GM20431 (cell line): ENCODE measurements at regions not wholly inside any gene's neighbourhood (a gene's known extent, or its start where the extent isn't known, plus 50 kb on each side); places are given as distances from the start of the nearest gene placed in this dataset.

ENCODE experiments used
- in situ Hi-C: fragments of 300-500 bp; cut with MseI, MboI; formaldehyde crosslinking; loops from one replicate; pipeline ENCODE4 v1.15.0; 2020; ENCODE audit warnings: low sequenced_read_pairs; ENCODE audit not compliant: unreplicated experiment

GRCh38 chr16:66013486-66013885 is 353.0 kb upstream of the CDH5 start:
- in situ Hi-C loops = no loop called here

GRCh38 chr16:66008136-66008535 is 358.4 kb upstream of the CDH5 start:
- in situ Hi-C loops = no loop called here

- in situ Hi-C loops = no loop called here
Measured at GRCh38 chr16:66007717-66008116, 358.8 kb upstream of the CDH5 start.

GRCh38 chr16:66006485-66006884 is 360.0 kb upstream of the CDH5 start:
- in situ Hi-C loops = no loop called here

- in situ Hi-C loops = no loop called here
Measured at GRCh38 chr16:66004699-66005098, 361.8 kb upstream of the CDH5 start.

DNA sequence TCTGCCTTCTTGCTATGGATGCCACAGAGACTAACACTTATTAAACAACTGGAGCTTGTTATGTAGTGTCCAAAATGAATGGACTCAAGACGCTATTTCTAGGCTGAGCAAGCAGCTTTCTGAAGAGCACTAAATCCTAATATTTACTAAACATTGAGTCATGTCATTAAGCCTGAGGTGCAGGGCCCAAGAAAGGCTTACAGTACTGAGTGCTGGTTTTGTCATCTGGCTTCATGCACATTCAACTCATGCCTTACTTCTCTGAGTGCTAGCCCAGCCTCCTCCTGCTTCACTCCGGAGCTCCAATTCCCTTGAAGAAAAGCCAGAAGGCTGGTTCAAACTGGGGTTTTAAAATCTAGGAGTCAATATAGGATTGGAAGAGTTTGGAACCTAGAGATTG is 363.3 kb upstream of the CDH5 start:
- in situ Hi-C loops = no loop called here

DNA sequence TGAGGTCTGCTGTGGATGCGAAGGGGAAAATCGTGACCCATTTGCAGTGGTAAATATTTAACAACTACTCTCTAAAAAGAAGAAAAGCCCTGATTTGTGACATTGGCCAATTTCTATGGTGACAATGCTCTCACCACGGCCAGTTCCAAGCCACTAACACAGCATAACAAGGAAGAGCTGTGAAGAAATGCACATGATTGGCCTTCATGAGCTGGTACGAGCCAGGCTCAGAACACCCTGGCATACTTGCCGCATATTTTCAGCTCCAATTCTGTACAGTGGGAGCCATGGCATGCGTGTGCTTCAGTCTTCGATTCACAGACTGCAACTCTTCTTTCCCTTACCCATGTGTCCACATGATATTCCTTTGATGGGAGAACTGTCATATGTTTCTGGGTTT is 363.9 kb upstream of the CDH5 start:
- in situ Hi-C loops = no loop called here

- in situ Hi-C loops = no loop called here
Measured at GRCh38 chr16:66001432-66001831, 365.1 kb upstream of the CDH5 start.

DNA sequence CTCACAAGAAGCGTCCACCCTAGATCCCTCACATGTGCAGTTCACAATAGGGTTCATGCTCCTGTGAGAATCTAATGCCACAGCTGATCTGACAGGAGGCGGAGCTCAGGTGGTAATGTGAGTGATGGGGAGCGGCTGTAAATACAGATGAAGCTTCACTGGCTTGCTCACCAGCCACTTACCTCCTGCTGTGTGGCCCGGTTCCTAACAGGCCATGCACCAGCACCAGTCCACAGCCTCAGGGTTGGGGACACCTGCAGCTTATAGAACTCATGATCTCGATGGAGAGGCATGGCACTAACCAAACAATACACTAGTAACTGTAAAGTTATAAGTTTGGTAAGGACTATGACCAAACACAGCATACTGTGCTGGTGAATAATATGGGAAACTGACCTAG is 368.0 kb upstream of the CDH5 start:
- in situ Hi-C loops = no loop called here

- in situ Hi-C loops = no loop called here
Measured at GRCh38 chr16:65994291-65994690, 372.2 kb upstream of the CDH5 start.

GRCh38 chr16:65991149-65991701 is 375.3 kb upstream of the CDH5 start:
- in situ Hi-C loops = no loop called here

DNA sequence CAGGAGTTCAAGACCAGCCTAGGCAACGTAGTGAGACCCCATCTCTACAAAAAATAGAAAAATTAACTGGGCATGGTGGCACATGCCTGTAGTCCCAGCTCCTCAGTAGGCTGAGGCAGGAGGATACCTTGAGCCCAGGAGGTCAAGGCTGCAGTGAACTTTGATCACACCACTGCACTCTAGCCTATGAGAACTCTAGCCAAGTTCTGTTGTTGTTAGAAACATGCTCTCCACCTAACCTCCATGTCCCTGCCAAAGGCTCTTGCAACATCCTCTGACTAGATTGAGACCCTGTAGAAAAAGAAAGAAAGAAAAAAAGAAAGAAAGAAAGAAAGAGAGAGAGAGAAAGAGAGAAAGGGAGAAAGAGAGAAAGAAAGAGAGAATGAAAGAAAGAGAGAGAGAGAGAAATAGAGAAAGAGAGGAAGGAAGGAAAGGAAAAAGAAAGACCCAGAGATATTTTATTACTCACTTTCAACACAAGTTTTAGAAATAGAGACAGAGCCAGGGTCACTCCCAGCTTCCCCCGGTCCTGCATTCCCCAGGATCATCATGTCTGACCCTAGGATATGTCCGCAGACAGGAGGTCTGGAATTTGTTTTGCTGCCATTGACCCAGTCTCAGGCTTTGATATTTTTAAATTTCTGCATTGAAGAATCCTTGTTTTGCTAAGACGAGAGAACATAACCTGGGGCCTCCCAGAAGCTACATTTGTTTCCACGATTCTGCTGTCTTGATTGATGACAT is 376.5 kb upstream of the CDH5 start:
- in situ Hi-C loops = no loop called here

GRCh38 chr16:65988024-65988595 is 378.4 kb upstream of the CDH5 start:
- in situ Hi-C loops = no loop called here

DNA sequence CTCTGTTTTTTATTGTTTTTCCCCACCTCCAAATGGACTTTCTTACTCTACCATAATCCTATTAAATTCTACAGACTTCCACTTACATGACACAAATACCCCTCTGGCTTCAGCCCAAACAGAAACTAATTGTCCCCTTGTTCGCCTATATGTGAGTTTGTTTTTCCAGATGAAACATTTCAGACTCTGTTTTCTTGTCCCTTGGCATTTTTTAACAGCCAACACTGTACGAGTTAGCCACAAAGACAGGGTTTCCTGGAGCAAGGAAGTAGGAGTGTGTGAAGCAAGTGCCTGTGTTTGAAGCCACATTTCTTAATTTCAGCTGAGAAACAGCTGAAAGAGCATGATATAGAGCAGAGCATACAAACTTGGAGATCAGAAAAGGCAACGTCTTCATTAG is 382.2 kb upstream of the CDH5 start:
- in situ Hi-C loops = no loop called here

DNA sequence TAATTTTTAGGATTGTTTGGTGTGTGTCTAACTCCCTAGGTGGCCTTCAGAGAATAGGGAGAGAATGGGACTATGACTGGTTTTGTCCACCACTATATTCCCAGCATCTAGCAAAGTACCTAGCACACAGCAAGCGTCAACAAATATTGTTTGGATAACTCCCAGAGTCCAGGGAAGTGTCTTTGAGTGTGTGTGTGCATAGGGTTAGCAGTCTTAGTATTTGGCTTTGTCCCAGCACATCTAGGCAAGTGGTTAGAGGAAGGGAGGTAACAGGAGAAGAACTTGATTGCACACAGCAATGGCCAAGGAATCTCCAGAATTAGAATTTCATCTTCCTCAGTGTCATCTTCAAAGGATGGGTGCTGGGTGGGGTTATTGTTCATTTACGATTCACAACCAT is 385.4 kb upstream of the CDH5 start:
- in situ Hi-C loops = no loop called here

- in situ Hi-C loops = no loop called here
Measured at GRCh38 chr16:65975049-65975708, 391.3 kb upstream of the CDH5 start.

GRCh38 chr16:65967376-65967775 is 399.1 kb upstream of the CDH5 start:
- in situ Hi-C loops = no loop called here

DNA sequence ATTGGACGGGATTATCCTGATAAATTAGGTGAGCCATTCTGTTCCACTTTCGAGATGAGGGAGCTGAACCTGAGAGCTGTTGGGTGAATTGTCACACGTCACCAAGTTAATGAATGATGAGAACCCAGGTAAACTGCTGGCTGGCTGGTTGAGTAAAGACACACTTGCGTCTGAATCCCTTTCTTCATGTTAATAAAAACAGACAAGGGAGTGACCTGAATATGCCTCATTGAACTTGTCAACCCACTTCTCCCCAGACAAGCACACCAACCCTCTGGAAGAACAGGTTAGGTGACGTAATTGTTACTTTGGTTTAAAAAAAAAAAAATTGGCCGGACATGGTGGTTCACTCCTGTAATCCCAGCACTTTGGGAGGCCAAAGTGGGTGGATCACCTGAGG is 400.9 kb upstream of the CDH5 start:
- in situ Hi-C loops = no loop called here

DNA sequence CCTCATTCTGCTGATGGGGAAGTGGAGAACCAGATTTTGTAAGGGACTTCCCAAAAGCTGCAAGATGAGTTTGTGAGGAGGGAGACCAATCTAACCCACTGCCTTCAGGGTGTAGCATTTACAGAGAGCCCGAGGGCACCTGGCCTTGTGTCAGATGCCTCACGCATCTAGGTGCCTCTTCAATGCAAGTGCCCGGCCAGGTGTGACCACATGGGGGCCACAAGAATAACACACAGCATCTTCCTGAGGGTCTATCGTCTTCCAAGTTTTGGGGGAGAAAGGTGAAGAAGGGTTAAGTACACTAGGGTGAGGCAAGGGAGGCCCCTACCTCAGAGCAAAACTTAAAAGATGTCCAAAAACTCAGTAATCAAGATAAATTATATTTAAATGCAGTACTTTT is 401.7 kb upstream of the CDH5 start:
- in situ Hi-C loops = no loop called here

GRCh38 chr16:65961476-65962143 is 404.9 kb upstream of the CDH5 start:
- in situ Hi-C loops = no loop called here

- in situ Hi-C loops = no loop called here
Measured at GRCh38 chr16:65959983-65960382, 406.5 kb upstream of the CDH5 start.
